Ureter (tissue), 1 donor: ENCODE measurements at regions not wholly inside any gene's neighbourhood (a gene's known extent, or its start where the extent isn't known, plus 50 kb on each side); places are given as distances from the start of the nearest gene placed in this dataset.

Experiments used
- DNase-seq: peaks from one replicate; pipeline ENCODE4 v3.0.0-alpha.2; 2020; ENCODE audit warnings: low spot score
- donor health status: DM: yes; HTN: yes; CAD: no.

GRCh38 chr6:87995461-87995860, 52.2 kb upstream of the SPACA1 start:
- DNase-seq: no peak

GRCh38 chr6:87993356-87993755, 54.3 kb upstream of the SPACA1 start:
- DNase-seq: no peak

GRCh38 chr6:87990871-87991270, 56.8 kb upstream of the SPACA1 start:
- DNase-seq: no peak

GRCh38 chr6:87982134-87982533, 65.5 kb upstream of the SPACA1 start:
- DNase-seq: no peak

GRCh38 chr6:87979737-87980136, 67.9 kb upstream of the SPACA1 start:
- no peak for DNase-seq

GRCh38 chr6:87976616-87977015, 71.0 kb upstream of the SPACA1 start:
- no peak for DNase-seq

GRCh38 chr6:87975561-87975960, 72.1 kb upstream of the SPACA1 start:
- DNase-seq: no peak

GRCh38 chr6:87972279-87972678, 75.4 kb upstream of the SPACA1 start:
- DNase-seq: no peak

- no peak for DNase-seq
Observed at GRCh38 chr6:87971605-87972262, 75.9 kb upstream of the SPACA1 start.

GRCh38 chr6:87968435-87969278, 79.0 kb upstream of the SPACA1 start:
- peak; percentile 45 for DNase-seq

- no peak for DNase-seq
Observed at GRCh38 chr6:87965806-87966205, 81.8 kb upstream of the SPACA1 start.

- no peak for DNase-seq
Observed at GRCh38 chr6:87959083-87959482, 88.6 kb upstream of the SPACA1 start.

GRCh38 chr6:87951751-87952150, 95.9 kb upstream of the SPACA1 start:
- no peak for DNase-seq

- no peak for DNase-seq
Observed at GRCh38 chr6:87950614-87951013, 97.0 kb upstream of the SPACA1 start.

- no peak for DNase-seq
Observed at GRCh38 chr6:87949194-87949593, 98.4 kb upstream of the SPACA1 start.

GRCh38 chr6:87946669-87947068, 101.0 kb upstream of the SPACA1 start:
- DNase-seq: no peak

- peak; percentile 58 for DNase-seq
Observed at GRCh38 chr6:87945966-87946365, 101.7 kb upstream of the SPACA1 start.

- no peak for DNase-seq
Observed at GRCh38 chr6:87945181-87945580, 102.5 kb upstream of the SPACA1 start.

GRCh38 chr6:87944541-87944954, 103.1 kb upstream of the SPACA1 start:
- peak; percentile 83 for DNase-seq

- no peak for DNase-seq
Observed at GRCh38 chr6:87943191-87943590, 104.5 kb upstream of the SPACA1 start.

GRCh38 chr6:87941556-87942358, 105.9 kb upstream of the SPACA1 start:
- DNase-seq: no peak

GRCh38 chr6:87939776-87940175, 107.9 kb upstream of the SPACA1 start:
- DNase-seq: no peak
